ENCODE measurements at regions not wholly inside any gene's neighbourhood (a gene's known extent, or its start where the extent isn't known, plus 50 kb on each side); places are given as distances from the start of the nearest gene placed in this dataset.

GRCh38 chr5:36492984-36493654, 113.3 kb upstream of the SLC1A3 start:
- 0 out of 2 replicates have a peak, but pooled peaks have one; percentile 13 for TF ChIP-seq CTCF (conservative IDR thresholded peaks at IDR 0.05)
- no peak for TF ChIP-seq ZFX (IDR thresholded peaks at IDR 0.05)
